HFF-Myc (cell line): ENCODE measurements at regions not wholly inside any gene's neighbourhood (a gene's known extent, or its start where the extent isn't known, plus 50 kb on each side); places are given as distances from the start of the nearest gene placed in this dataset.
"Not testable (repeated sequence)": the region's sequence is repeated elsewhere in the genome, so short reads cannot be mapped to it uniquely, and the experiment has no call there.

Experiments
- DNase-seq: peaks from one replicate; pipeline ENCODE4 v3.0.0-alpha.2; 2011; ENCODE audit warnings: low read depth; ENCODE audit errors: extremely low read depth
- H3K4me3 ChIP-seq: replicated peaks from 2 replicates; pipeline ENCODE4 v1.5.1; 2011; ENCODE audit warnings: low read depth, mild to moderate bottlenecking, control low read depth, low read length
- CTCF ChIP-seq: IDR thresholded peaks from 2 replicates; pipeline ENCODE4 v1.5.1; 2012; ENCODE audit warnings: mild to moderate bottlenecking, low read depth, low read length, control low read depth; ENCODE audit errors: missing control alignments

DNA sequence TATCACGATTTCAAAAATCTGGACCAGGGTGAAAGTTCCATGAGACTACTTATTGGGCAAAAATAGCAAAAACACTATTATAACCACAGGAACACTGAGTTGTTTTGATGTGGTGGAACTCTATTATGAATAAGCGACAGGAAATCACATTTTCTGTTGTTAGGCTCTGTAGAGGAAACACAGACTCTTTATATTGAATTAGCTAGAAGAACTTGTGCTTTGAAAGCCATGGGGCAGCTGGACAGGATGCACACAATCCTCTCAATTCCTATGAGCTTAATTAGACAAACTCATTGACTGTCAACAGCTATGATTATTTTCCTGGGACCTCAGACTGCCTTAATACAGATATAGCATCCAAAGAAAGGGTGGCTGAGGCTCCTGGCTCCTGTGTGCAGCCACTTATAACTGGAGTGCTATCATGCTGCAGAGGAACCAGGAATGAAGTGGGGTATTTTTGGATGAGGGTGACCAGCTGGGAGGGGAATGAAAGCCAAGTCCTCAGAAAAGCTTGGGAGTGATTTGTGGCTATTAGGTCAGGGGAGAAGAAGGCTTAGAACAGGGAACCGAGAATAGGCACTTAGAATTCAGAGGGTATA, 657.3 kb downstream of the TYW1 start:
- TF ChIP-seq CTCF = no peak
- DNase-seq = no peak
- H3K4me3 ChIP-seq = no peak overlapping the region

GRCh38 chr7:67654642-67655041, 658.0 kb downstream of the TYW1 start:
- no peak for TF ChIP-seq CTCF
- DNase-seq = no peak
- no peak overlapping the region for H3K4me3 ChIP-seq

DNA sequence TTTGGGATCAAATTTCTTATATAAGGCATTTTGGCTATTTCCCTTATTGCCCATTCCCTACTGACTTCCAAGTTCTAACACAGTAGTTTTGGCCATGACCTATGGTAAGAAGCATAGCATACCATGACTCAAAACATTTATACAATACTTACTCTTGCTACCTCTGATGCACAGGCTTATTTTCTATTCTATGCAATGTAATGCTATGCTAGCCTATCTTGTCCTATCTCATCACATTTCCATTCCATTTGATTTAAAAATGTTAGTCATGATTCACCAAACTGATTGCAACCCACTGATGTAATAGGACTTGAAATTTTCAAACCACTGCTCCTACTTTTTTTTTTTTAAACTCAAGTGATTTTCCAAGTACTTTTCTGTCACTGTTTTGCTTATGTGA, 658.5 kb downstream of the TYW1 start:
- no peak overlapping the region for H3K4me3 ChIP-seq
- no peak for TF ChIP-seq CTCF
- DNase-seq = no peak

GRCh38 chr7:67659091-67659490, 662.5 kb downstream of the TYW1 start:
- no peak for TF ChIP-seq CTCF
- no peak overlapping the region for H3K4me3 ChIP-seq
- no peak for DNase-seq

- DNase-seq = no peak
- TF ChIP-seq CTCF = no peak
- no peak overlapping the region for H3K4me3 ChIP-seq
These were observed 666.2 kb downstream of the TYW1 start for GRCh38 chr7:67662804-67663203.

GRCh38 chr7:67663644-67664043, 667.0 kb downstream of the TYW1 start:
- TF ChIP-seq CTCF = no peak
- no peak for DNase-seq
- H3K4me3 ChIP-seq = no peak overlapping the region

- DNase-seq, H3K4me3 ChIP-seq: not testable (repeated sequence)
These were observed 669.7 kb downstream of the TYW1 start for GRCh38 chr7:67666359-67666758.
